Lung (tissue), 11 donors: ENCODE measurements at regions not wholly inside any gene's neighbourhood (a gene's known extent, or its start where the extent isn't known, plus 50 kb on each side); places are given as distances from the start of the nearest gene placed in this dataset.

Experiments used
- ATAC-seq: fragments of 200-7000 bp; cut with Tn5 transposase; one replicate; pipeline ENCODE4 v1.9.1; 2020; ENCODE audit warnings: moderate number of reproducible peaks; ENCODE audit not compliant: insufficient read depth, low FRiP score
- DNase-seq, 3 donors: peaks; one replicate each; pipeline ENCODE4 v3.0.0-alpha.2; 2013 to 2017
- H3K27ac ChIP-seq, 2 donors: one replicate each; pipeline ENCODE4 v1.5.1; 2013; ENCODE audit warnings: mild to moderate bottlenecking in 2 of 2, moderate library complexity in 2 of 2, control low read depth in 1 of 2, inconsistent platforms in 1 of 2, low read depth in 1 of 2, low read length in 1 of 2
- H3K27me3 ChIP-seq, 3 donors: one replicate each; pipeline ENCODE4 v1.5.1; 2013; ENCODE audit warnings: low read length in 2 of 3; ENCODE audit not compliant: control insufficient read depth in 3 of 3, insufficient read depth in 3 of 3
- H3K36me3 ChIP-seq, 4 donors: one replicate each; pipeline ENCODE4 v1.5.1; 2013; ENCODE audit warnings: low read length in 4 of 4, mild to moderate bottlenecking in 1 of 4, moderate library complexity in 1 of 4; ENCODE audit not compliant: control insufficient read depth in 4 of 4, insufficient read depth in 4 of 4
- H3K4me1 ChIP-seq, 5 donors: one replicate each; pipeline ENCODE4 v1.5.1; 2013; ENCODE audit warnings: low read length in 5 of 5, mild to moderate bottlenecking in 2 of 5, moderate library complexity in 1 of 5; ENCODE audit not compliant: control insufficient read depth in 5 of 5, insufficient read depth in 5 of 5
- H3K4me3 ChIP-seq: one replicate; pipeline ENCODE4 v1.5.1; 2013; ENCODE audit warnings: mild to moderate bottlenecking, control low read depth, moderate library complexity
- H3K9ac ChIP-seq, 2 donors: one replicate each; pipeline ENCODE4 v1.5.1; 2013; ENCODE audit warnings: low read length in 2 of 2, control low read depth in 1 of 2; ENCODE audit not compliant: insufficient read depth in 1 of 2
- H3K9me3 ChIP-seq, 4 donors: one replicate each; pipeline ENCODE4 v1.5.1; 2013; ENCODE audit warnings: low read length in 3 of 4, mild to moderate bottlenecking in 1 of 4, moderate library complexity in 1 of 4; ENCODE audit not compliant: control insufficient read depth in 4 of 4, insufficient read depth in 3 of 4
- WGBS, 2 donors: extraction: QIAGEN DNeasy Blood & Tissue Kit; methylation state at CpG; one replicate each; pipeline ENCODE4 v1.1.7; 2013; 5-methylcytosine and 5-hydroxymethylcytosine counted together
- TF ChIP-seq, protein P1 (sequence below): IDR thresholded peaks from 2 replicates; pipeline ENCODE4 v1.5.1; 2012; ENCODE audit warnings: mild to moderate bottlenecking; ENCODE audit errors: control extremely low read depth, extremely low read depth
- donor health status: control.
- donor health status: control.
- donor health status: Bipolar disorder and iron deficiency.
- donor health status: healthy.
- donor health status: DM: yes; HTN: yes; CAD: no.

DNA sequence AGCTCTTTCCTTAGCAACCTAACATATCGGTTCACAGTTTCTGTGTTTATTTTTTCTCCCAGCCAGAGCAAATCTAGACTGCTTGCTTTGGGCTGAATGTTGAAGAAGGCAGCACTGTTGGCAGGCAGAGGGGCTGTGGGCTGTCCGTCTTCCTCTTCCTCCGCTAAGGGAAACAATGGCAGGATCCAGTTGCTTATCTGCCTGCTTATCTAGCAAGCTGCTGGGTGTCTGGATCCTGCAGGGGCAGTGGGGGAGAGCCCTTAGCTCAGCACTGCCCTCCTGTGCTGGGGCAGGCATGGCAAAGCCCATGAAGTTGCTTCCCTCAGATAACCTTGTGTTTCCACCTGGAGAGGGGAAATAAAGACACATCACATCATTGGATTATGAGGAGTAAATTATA is 92.7 kb upstream of the CD93 start:
- Histone ChIP-seq H3K36me3 (no peaks in the 10 kb centered on the region), H3K27me3 (no peaks in the 10 kb centered on the region), H3K9ac (no peak overlapping the region), H3K4me1 (peaks cover 0 to 5% (median 0%) of the 10 kb centered on the region in 5 donors), H3K9me3 (peaks cover 0 to 3% (median 1%) of the 10 kb centered on the region in 4 donors), H3K4me3 (no peak overlapping the region), H3K27ac (peak overlapping the region; percentile 4 to 52)
- ATAC-seq (no peak), DNase-seq (peak in 2 of 3 donors; percentile 40 to 57)
- 7 to 18% methylated on average over 3 of the region's 3 CpGs for WGBS, 2 donors
- TF ChIP-seq, protein P1, sequence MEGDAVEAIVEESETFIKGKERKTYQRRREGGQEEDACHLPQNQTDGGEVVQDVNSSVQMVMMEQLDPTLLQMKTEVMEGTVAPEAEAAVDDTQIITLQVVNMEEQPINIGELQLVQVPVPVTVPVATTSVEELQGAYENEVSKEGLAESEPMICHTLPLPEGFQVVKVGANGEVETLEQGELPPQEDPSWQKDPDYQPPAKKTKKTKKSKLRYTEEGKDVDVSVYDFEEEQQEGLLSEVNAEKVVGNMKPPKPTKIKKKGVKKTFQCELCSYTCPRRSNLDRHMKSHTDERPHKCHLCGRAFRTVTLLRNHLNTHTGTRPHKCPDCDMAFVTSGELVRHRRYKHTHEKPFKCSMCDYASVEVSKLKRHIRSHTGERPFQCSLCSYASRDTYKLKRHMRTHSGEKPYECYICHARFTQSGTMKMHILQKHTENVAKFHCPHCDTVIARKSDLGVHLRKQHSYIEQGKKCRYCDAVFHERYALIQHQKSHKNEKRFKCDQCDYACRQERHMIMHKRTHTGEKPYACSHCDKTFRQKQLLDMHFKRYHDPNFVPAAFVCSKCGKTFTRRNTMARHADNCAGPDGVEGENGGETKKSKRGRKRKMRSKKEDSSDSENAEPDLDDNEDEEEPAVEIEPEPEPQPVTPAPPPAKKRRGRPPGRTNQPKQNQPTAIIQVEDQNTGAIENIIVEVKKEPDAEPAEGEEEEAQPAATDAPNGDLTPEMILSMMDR: no peak

GRCh38 chr20:23174821-23175220 is 88.7 kb upstream of the CD93 start:
- Histone ChIP-seq H3K27me3 (no peaks in the 10 kb centered on the region), H3K9me3 (peaks cover 0 to 3% (median 1%) of the 10 kb centered on the region in 4 donors), H3K4me3 (no peak overlapping the region), H3K36me3 (no peaks in the 10 kb centered on the region), H3K27ac (no peak overlapping the region), H3K9ac (no peak overlapping the region), H3K4me1 (peaks cover 0 to 5% (median 0%) of the 10 kb centered on the region in 5 donors)
- no peak for ATAC-seq
- TF ChIP-seq, protein P1: no peak
- WGBS, 2 donors: 96 to 97% methylated on average over 3 of the region's 3 CpGs
- no peak for DNase-seq

DNA sequence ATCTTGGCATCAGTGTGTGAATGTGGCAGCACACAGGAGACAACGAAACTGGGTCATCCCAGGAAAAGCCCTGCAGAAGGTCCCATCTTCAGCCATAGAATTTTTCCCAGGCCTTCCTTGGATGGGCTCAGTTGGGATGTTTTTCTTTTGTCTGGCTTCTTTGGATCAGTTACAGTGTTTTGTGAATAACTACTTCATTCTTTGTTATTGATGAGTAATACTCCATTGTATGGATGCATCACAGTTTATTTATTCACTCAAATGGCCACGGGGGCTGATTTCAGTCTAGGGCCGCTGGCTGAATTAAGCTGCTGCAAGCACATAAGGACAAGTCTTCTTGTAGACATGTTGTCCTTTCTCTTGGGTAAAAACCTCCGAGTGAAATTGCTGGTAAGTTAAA is 81.3 kb upstream of the CD93 start:
- Histone ChIP-seq H3K9ac (no peak overlapping the region), H3K27ac (no peak overlapping the region), H3K4me1 (peaks cover 0 to 12% (median 5%) of the 10 kb centered on the region in 5 donors), H3K4me3 (no peak overlapping the region), H3K9me3 (no peaks in the 10 kb centered on the region), H3K27me3 (no peaks in the 10 kb centered on the region), H3K36me3 (no peaks in the 10 kb centered on the region)
- 87 to 96% methylated on average over 4 of the region's 4 CpGs for WGBS, 2 donors
- TF ChIP-seq, protein P1: no peak
- ATAC-seq (no peak), DNase-seq (no peak)

GRCh38 chr20:23166563-23166962 is 80.4 kb upstream of the CD93 start:
- TF ChIP-seq, protein P1: no peak
- no peak for DNase-seq
- H3K9me3 ChIP-seq: no peaks in the 10 kb centered on the region
- 89 to 94% methylated on average over 7 of the region's 7 CpGs for WGBS, 2 donors
- ATAC-seq: no peak
- no peak overlapping the region for H3K4me3 ChIP-seq
- no peaks in the 10 kb centered on the region for H3K27me3 ChIP-seq
- H3K9ac ChIP-seq: no peak overlapping the region
- H3K36me3 ChIP-seq: no peaks in the 10 kb centered on the region
- no peak overlapping the region for H3K27ac ChIP-seq
- peaks cover 0 to 15% (median 10%) of the 10 kb centered on the region in 5 donors for H3K4me1 ChIP-seq
